ENCODE measurements at regions not wholly inside any gene's neighbourhood (a gene's known extent, or its start where the extent isn't known, plus 50 kb on each side); places are given as distances from the start of the nearest gene placed in this dataset.

GRCh38 chr12:43057566-43057965, 468.0 kb upstream of the PRICKLE1 start:
- TF ChIP-seq POLR2AphosphoS5 (IDR thresholded peaks at IDR 0.05; ENCODE audit: borderline replicate concordance, low read depth, low read length) (no peak), EZH2 (IDR thresholded peaks at IDR 0.05) (no peak)

Measured in SK-N-MC (cell line).